A673 (cell line): ENCODE measurements at regions not wholly inside any gene's neighbourhood (a gene's known extent, or its start where the extent isn't known, plus 50 kb on each side); places are given as distances from the start of the nearest gene placed in this dataset.

Source experiments
- CTCF ChIP-seq: fragments of 300-800, 200-600 bp; sonication (generic); conservative IDR thresholded peaks from 2 replicates; pipeline ENCODE4 v1.5.1; 2017; ENCODE audit warnings: low read depth, mild to moderate bottlenecking, antibody characterized with exemption, low read length, moderate library complexity, mixed read lengths
- EZH2 ChIP-seq: fragments of 200-600 bp; sonication (generic); IDR thresholded peaks from 2 replicates; pipeline ENCODE4 v1.6.1; 2017; ENCODE audit warnings: borderline replicate concordance, low read depth, mild to moderate bottlenecking, mixed read lengths, antibody characterized with exemption, low read length; ENCODE audit not compliant: poor library complexity, severe bottlenecking

- TF ChIP-seq CTCF (peak; percentile 91), EZH2 (no peak)
Observed at GRCh38 chr3:28667646-28668621, 319.3 kb upstream of the AZI2 start.
